ENCODE measurements at regions not wholly inside any gene's neighbourhood (a gene's known extent, or its start where the extent isn't known, plus 50 kb on each side); places are given as distances from the start of the nearest gene placed in this dataset.

DNA sequence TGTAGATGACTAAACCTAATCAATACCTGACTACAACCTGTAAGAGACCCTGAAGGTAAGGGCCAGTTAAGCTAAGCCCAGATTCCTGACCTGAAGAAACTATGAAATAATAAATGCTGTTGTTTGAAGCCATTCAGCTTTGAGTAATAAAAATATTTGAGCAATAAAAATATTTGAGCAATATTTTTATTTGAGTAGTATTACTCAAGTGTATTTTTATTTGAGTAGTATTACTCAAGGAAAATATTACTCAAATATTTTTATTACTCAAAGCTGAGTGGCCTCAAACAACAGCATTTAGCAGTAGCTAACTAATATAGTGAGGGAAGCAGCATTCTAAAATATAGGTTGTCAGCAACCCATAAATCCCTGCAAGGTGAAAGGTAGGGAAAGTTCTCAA, 143.8 kb upstream of the RARB start:
- ChIA-PET CTCF (interaction anchor here (1.1 to 1.2 kb wide), 2 partner anchors 250 to 310 kb away, joined by 3 to 4 read pairs; no protein-coding TSS in a partner anchor), POLR2A (no interaction called here)
- H3K79me2 ChIP-seq (ENCODE audit: control insufficient read depth, insufficient read depth, low read length): no peaks in the 10 kb centered on the region
- H3K4me3 ChIP-seq (replicated peaks in 1 of 3; ENCODE audit: insufficient read depth in 1 of 3, low read depth in 1 of 3, low read length in 3 of 3): no peak overlapping the region
- H3K4me2 ChIP-seq (ENCODE audit: insufficient read depth, low read length): no peak overlapping the region
- H3K36me3 ChIP-seq (ENCODE audit: control insufficient read depth in 2 of 2, extremely low read depth in 1 of 2, insufficient read depth in 2 of 2, low read length in 2 of 2): no peaks in the 10 kb centered on the region
- DNase-seq (ENCODE audit: low read depth, low spot score): no peak
- H2AFZ ChIP-seq (ENCODE audit: low read depth, low read length): no peak overlapping the region
- no peaks in the 10 kb centered on the region for H3K4me1 ChIP-seq (ENCODE audit: control insufficient read depth, extremely low read depth, insufficient read depth, low read length)
- no peak overlapping the region for H3K9ac ChIP-seq (replicated peaks; ENCODE audit: extremely low read depth, insufficient read depth, low read length)
- dilution Hi-C loops (cut with MboI; ENCODE audit: extremely low pct_ligation_motif_present, low sequenced_read_pairs) (no loop called here), intact Hi-C loops (cut with micrococcal nuclease) (no loop called here)
- TF ChIP-seq, protein P1, sequence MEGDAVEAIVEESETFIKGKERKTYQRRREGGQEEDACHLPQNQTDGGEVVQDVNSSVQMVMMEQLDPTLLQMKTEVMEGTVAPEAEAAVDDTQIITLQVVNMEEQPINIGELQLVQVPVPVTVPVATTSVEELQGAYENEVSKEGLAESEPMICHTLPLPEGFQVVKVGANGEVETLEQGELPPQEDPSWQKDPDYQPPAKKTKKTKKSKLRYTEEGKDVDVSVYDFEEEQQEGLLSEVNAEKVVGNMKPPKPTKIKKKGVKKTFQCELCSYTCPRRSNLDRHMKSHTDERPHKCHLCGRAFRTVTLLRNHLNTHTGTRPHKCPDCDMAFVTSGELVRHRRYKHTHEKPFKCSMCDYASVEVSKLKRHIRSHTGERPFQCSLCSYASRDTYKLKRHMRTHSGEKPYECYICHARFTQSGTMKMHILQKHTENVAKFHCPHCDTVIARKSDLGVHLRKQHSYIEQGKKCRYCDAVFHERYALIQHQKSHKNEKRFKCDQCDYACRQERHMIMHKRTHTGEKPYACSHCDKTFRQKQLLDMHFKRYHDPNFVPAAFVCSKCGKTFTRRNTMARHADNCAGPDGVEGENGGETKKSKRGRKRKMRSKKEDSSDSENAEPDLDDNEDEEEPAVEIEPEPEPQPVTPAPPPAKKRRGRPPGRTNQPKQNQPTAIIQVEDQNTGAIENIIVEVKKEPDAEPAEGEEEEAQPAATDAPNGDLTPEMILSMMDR (IDR thresholded peaks at IDR 0.05; ENCODE audit: extremely low read depth in 1 of 2, insufficient read depth in 1 of 2, low read depth in 1 of 2, low read length in 2 of 2): no peak
- TF ChIP-seq GATA2 (IDR thresholded peaks at IDR 0.05; ENCODE audit: insufficient read depth, insufficient read length, low read depth, low read length): no peak
- no peak for TF ChIP-seq EZH2 (IDR thresholded peaks at IDR 0.05; ENCODE audit: borderline replicate concordance, low read depth, low read length, severe bottlenecking)
- TF ChIP-seq, protein P2, sequence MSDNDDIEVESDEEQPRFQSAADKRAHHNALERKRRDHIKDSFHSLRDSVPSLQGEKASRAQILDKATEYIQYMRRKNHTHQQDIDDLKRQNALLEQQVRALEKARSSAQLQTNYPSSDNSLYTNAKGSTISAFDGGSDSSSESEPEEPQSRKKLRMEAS (IDR thresholded peaks at IDR 0.05; ENCODE audit: insufficient read depth, insufficient read length): no peak
- no peak for TF ChIP-seq JUN (IDR thresholded peaks at IDR 0.05; ENCODE audit: borderline replicate concordance, insufficient read depth, insufficient read length, low read depth)
- TF ChIP-seq POLR2A (IDR thresholded peaks at IDR 0.05; ENCODE audit: low read depth, low read length): no peak
- TF ChIP-seq FOS (IDR thresholded peaks at IDR 0.05; ENCODE audit: borderline replicate concordance, insufficient read depth, low read length): no peak
- TF ChIP-seq MYC (IDR thresholded peaks at IDR 0.05; ENCODE audit: low read depth, low read length): no peak
- no peak for TF ChIP-seq POLR2AphosphoS5 (IDR thresholded peaks at IDR 0.05; ENCODE audit: insufficient read depth, low read depth, low read length)
- H3K27ac ChIP-seq (ENCODE audit: insufficient read depth, low read depth, low read length): no peak overlapping the region
- no peak for FAIRE-seq
- H3K9me1 ChIP-seq (replicated peaks; ENCODE audit: control insufficient read depth, extremely low read depth, insufficient read depth, low read length): no peaks in the 10 kb centered on the region
- H4K20me1 ChIP-seq (replicated peaks; ENCODE audit: control insufficient read depth, extremely low read depth, insufficient read depth, low read length): no peaks in the 10 kb centered on the region
- no TSS peak for BruUV-seq (replicated peaks)
- H3K9me3 ChIP-seq (replicated peaks; ENCODE audit: control insufficient read depth, insufficient read depth, low read length): no peaks in the 10 kb centered on the region
- no peaks in the 10 kb centered on the region for H3K27me3 ChIP-seq (ENCODE audit: control insufficient read depth in 2 of 2, insufficient read depth in 2 of 2, low read length in 2 of 2)

Measured in endothelial cell of umbilical vein (primary cell).